ENCODE measurements at regions not wholly inside any gene's neighbourhood (a gene's known extent, or its start where the extent isn't known, plus 50 kb on each side); places are given as distances from the start of the nearest gene placed in this dataset.
A peak's percentile ranks its signal among the peaks of the same experiment; 100 is the strongest.
"Not testable (repeated sequence)": the region's sequence is repeated elsewhere in the genome, so short reads cannot be mapped to it uniquely, and the experiment has no call there.

DNA sequence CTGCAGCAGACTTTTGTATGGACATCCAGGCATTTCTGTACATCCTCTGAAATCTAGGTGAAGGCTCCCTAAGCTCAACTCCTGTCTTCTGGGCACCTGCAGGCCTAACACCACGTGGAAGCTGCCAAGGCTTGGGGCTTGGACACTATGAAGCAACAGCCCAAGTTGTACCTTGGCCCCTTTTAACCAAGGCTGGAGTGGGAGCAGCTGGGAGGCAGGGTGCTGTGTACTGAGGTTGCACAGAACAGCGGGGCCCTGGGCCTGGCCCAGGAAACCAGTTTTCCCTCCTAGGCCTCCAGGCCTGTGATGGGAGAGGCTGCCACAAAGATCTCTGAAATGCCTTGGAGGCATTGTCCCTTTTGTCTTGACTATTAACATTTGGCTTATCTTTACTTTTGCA lies 214.4 kb upstream of the LRIG3 start:
- no peak for DNase-seq

DNA sequence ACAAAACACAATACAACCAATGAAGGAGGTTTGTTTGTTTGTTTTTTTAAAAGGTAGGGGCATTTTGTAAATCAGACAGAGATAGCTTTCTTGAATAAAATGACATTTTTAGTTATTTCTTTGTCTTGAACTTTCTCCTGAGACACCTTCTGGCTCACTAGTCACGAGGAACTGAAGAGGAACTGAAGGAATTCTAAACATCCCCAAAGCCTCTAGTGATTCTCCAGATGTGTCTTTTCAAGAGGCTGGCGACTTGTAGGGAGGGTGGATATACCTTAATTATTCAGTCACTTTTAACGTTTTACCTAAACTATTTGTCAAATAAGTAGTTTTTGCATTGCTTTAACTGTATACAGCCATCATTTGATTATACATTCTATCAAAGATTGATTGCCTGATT lies 211.2 kb upstream of the LRIG3 start:
- no peak for DNase-seq

DNA sequence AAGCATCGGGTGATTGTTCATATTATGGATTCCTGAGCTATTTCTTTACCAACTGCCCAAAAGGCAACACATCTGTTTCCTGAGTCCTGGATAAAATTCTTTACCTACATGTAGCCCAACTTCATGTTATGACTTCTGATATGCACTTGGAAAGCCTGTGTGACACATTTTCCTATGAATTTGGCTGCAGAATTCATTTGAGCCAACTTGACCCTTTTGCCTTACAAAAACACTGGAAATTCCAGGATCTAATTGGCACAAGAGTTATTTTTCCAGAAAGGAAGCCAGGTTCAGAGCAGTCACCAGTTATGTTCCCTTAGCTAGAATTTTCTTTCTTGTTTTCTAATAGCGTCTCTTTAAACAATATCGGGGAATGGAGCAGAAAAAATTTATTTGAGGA lies 202.5 kb upstream of the LRIG3 start:
- no peak for DNase-seq

DNA sequence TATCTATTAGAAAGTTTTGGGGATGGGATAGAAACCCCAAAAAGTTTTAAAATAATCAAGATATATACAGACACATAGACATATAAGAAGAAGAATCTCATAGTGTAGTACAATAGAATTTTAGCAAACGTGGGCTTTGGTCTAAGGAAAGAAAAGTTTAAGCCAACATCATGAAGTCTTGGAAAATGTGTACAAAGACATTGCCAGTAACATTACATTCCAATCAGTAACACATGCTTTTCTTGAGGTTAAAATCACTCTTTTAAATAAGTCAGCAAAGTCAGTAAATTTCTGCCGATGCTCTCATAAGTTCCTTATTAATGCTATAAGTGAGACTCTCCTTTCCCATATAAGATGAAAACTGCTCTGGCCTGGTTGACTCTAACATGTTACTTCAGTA lies 201.1 kb upstream of the LRIG3 start:
- DNase-seq, result no peak

DNA sequence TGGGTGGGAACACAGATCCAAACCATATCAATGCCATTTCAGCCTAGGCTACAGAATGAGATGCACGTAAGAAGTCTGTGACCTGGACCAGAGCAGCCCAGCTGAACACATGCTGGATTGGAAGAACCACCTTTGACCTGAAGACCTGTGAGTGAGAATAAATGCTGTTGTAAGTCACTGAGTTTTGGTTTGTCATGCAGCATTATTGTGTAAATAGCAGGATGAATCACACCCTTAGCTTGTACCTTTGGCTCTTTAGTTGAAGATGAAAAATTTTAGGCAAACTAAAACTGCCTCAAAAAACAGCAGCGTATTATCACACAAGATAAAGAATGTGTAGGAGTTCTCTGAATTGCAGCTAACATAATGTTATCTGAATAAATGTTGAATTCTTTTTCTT lies 199.4 kb upstream of the LRIG3 start:
- no peak for DNase-seq

DNA sequence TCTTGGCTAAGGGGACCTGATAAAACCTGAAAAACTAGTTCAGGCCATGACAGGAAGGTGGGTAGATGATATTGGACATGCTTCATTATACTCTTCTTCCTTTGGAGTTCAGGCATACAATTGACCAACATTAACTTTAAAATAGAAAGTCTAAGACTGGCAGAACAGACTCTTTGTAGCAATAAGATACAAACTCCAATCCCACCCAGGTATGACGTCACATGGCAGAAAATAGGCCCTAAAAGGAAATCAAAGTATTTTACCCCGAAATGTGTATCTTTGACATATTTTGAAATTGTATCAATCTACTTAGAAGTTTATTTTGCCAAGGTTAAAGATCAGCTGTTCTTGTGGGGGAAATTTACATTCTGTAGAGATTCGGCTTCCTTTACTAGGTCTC lies 198.1 kb upstream of the LRIG3 start:
- DNase-seq, result no peak

DNA sequence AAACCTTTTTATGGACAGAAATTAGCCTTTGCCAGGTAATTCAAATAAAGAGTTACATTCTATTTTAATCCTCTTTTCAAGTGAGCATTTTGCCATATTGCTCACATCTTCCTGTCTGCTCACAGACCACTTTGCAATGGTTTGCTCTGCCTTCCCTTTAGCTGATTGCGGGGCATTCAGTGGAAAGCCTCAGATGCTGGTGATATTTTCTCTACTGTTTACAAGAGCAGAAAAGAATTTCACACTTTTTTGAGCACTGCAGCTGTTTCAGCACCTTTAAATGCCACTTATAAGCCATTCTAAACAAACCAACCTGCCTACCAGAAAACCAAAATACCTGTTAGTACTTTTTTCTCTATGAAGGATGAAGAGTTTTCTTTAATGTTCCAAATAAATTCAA lies 195.7 kb upstream of the LRIG3 start:
- DNase-seq, result no peak

DNA sequence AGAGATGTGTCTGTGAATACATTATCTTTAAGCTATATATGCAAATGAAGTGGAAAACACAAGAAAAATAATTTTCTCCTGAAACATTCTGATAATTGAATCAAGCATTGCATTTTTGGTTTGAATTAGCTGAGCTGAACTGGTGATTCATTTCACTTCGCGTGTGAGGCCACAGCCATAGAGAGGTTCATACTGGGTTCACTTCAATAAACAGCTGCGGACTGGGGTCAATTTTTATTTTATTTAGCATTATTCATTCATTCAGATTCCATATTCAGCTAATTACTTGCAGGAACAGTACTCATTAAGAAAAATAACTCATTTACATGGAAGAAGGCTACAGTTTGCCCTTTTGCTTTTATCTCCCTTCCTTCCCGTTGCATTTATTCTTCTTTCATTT lies 195.2 kb upstream of the LRIG3 start:
- no peak for DNase-seq

DNA sequence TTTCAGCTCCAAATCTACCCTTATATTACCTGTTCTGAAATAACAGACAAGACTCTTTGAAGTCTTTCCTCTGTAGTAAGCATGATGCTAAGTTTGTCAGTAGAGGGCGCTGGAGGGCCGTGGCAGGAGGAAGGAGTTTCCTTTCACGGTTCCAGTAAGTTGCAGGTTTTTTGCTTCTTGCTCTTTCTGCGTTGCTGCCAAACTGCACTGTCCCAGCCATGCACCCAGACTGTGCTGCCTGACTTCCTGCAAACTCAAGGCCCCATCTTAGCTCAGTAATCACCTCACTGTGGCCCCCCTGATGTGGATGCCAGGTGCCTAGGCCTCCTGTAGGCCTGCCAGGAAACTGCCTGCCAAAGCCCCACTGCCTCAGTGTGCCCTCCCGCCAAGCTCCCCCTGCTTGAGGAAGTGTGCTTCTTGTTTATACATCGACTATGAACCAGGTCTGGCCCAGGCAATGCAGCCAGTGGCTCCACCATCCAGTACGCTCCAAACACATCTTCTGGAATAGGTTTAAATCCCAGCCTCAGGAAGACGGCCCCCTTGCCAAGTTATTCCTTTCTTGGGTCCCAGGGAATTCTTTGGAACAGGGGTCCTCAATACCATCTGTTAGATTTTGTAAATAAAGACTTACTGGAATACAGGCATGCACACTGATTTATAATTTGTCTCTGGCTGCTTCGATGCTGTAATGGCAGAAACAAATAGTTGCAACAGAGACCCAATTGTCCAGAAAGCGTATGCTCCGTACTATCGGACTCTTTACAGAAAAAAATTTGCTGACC lies 193.7 kb upstream of the LRIG3 start:
- peak; percentile 73 to 88 (median 80) for DNase-seq

DNA sequence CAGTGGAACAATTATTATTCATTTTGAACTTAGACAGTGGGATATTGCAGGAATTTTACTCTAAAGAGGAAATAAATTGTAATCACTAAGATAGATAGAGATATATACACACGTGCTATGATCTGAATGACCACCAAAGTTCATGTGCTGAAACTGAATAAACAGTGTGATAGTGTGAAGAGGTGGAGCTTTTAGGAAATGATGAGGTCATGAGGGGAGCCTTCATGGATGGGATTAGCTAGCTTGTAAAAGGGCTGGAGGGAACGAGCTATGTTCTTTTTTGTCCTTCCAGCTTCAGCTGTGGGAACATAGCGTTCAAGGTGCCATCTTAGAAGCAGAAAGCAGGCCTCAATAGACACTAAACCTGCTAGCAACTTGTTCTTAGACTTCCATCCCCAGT lies 191.5 kb upstream of the LRIG3 start:
- DNase-seq, result no peak

DNA sequence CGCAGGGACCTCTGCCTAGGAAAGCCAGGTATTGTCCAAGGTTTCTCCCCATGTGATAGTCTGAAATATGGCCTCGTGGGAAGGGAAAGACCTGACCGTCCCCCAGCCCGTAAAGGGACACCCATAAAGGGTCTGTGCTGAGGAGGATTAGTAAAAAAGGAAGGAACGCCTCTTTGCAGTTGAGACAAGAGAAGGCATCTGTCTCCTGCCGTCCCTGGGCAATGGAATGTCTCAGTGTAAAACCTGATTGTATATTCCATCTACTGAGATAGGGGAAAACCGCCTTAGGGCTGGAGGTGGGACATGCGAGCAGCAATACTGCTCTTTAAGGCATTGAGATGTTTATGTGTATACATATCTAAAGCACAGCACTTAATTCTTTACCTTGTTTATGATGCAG lies 188.2 kb upstream of the LRIG3 start:
- not testable (repeated sequence) for DNase-seq

DNA sequence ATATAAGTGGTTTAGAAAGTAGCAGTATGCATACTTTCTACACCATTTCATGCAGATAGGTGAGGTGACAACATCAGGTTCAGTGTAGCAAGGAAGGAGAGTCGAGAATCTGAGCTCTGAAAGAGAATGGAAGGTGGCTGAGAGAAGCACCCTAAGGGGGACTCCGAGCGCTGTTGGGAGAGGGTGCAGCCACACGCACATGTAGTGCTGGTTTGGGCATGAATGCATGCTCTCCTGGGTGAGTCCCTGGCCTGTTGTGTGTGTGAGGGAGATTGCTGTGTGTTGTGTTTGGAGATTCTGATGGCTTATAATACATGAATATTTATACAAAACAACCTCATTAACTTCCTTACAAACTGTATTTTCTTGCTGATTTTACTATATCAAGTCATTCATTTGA lies 180.3 kb upstream of the LRIG3 start:
- DNase-seq, result no peak

DNA sequence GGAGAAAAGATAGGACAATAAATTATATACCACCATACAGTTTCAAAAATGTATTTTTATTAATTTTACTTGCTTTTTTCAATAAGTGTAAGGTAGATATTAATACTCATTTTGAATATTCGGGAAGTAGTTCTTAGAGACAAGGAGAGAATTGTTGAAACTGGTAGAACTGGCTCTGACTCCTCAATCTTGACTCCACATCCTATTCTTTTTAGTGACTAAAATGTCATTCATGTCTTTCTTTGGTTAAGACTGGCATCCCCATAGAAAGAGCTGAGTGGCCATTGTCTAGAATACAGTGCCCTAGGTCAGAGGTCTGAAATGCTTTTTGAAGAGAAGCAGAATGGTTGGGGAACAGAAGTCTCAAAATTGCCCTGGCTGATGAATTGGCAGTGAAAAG lies 177.6 kb upstream of the LRIG3 start:
- DNase-seq, result no peak

DNA sequence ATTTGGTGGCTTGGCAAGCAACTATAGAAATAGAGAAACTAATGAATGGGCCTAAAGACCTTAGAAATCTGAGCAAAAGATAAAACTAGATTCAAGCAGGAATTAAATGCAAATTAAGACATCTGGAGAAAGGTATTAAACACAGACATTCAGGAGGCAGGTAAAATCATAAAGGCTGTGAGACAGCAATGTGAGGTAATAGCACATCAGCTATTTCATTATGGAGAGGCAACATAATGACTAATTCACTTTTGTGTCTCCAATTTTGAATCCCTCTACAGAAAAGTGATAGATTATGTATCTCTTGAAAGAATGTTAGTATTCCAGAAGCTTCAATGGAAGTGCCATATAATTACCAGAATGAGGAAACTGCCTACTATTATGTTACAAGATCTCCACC lies 175.9 kb upstream of the LRIG3 start:
- DNase-seq, result peak in 1 of 3 experiments; percentile 41

DNA sequence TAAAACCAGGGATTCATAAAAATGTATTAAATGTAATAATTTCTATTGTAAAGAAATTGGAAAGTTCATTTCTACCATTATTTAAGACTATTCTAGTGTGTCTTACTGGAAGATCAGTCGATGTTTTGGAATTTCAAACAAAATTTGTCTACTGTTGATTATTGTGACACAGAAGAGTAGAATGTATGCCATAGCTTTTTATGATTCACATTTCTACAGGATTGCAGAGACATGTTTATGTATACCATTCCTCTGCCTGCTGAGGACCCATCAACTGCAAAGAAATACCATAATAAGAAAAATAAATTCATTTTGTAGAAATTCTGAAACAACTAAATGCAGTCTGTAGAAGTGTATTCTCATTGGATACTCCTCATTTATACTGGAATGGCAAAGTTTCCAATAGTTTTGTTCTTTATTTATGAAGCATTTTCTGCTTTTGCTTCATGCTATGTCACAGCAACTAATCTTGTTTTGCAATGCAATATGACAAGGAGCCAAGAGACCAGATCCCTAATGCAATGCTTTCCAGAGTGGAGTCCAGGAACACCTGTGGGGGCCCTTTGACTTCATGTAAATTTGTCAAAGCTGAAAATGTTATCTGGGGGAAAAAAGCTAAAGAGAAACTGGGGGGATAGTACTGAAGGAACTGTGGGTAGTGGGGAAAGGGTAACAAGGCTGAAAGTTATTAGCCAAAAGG lies 172.9 kb upstream of the LRIG3 start:
- DNase-seq, result no peak

DNA sequence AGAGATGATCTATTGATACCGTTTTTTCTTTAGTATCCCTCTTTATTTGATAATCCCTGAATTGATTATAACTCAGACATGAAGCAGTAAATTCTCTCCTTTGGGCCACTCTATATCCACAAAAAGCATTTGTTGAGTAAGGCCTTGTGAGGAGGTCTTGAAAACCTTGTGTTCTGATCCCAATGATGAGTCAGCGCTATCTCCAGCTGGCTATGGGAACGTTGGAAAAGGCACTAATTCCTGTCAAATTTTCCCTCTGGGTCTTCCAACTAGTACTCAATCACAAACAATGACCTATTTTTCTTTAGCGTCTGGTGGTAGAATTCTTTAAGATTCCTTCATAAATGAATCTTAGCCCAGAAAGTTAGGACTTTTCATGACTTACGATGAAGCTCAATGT lies 168.4 kb upstream of the LRIG3 start:
- no peak for DNase-seq

DNA sequence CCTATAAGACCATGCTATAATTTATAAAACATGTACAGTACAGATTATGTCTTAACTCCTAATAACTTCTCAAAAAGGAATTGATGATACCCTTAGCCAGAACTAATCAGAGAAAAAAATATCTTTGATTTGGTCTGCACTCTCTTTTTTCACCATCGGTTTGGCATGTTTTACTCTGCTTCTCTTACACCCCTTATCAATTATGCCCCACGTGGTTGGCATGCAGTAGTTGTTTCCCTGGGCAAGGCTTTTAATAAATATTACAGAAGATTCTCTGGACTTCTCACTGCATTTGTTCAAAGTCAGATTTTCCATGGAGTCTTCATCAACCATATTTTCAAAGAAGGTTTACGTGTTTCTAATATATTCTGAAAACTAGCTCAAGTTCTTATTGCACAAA lies 167.4 kb upstream of the LRIG3 start:
- peak in 1 of 3 experiments; percentile 46 for DNase-seq

DNA sequence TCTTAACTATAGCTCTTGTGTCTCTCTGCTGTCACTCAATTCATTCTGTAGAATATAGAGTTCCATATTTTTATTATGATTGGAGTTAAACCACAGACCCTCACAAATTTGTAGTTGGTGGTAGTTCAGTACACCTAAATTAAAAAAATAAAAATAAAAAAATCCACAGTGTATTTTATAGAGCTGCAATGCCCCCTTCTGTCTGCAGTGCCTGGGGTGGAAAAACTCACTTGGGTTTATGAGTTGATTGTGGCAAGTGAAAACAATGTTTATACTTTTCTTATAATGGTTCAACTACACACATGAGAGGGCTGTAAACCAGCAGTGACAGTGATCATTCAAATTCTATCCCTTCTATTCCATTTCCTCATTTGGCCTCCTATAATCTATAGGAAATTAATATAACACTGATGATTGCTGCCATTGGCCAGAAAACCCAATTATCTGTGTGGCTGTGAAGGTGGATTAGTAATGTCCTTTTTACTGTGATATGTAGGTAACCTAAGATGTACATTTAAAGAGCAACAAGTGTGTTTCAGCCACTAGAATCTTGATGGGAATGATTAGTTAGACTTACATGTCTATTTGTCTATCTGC lies 166.9 kb upstream of the LRIG3 start:
- DNase-seq, result peak in 1 of 3 experiments; percentile 69

DNA sequence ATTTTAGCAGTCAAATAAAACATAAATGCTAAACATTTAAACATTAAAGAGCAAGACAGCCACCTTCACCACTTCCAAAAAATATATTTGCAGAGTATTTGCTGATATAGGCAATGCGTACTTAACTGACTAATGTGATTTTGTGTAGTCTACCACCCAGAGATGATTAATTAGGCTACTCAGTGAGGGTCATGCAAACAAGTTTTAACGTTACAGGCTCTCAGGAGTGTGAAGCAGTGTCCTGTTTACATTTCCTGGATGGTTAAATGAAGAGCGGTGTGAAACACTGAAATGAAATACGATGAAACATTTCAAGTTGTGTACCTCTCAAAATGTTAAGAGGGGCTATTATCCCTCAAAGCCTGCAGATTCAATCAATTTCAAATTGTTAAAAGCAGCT lies 165.8 kb upstream of the LRIG3 start:
- DNase-seq, result peak; percentile 91 to 99 (median 93)

DNA sequence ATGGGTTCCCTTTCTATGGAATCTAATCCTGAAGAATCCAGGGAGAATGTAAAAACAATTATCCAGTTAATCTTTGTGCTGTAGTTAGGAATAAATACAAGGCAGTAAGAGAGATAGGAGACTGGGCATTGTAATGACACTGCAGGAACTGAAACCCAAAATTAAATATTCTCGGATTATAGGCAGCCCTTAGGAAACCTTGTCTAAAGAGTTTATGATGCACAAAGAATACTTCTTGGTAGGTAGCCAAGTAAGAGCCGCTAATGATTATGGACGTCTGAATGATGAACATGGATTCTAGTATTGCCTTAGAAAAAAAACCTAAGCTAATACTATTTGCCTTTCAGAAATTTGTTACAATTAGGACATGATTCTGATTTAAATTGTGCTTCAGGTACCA lies 165.4 kb upstream of the LRIG3 start:
- DNase-seq, result peak in 2 of 3 experiments; percentile 74 to 95

DNA sequence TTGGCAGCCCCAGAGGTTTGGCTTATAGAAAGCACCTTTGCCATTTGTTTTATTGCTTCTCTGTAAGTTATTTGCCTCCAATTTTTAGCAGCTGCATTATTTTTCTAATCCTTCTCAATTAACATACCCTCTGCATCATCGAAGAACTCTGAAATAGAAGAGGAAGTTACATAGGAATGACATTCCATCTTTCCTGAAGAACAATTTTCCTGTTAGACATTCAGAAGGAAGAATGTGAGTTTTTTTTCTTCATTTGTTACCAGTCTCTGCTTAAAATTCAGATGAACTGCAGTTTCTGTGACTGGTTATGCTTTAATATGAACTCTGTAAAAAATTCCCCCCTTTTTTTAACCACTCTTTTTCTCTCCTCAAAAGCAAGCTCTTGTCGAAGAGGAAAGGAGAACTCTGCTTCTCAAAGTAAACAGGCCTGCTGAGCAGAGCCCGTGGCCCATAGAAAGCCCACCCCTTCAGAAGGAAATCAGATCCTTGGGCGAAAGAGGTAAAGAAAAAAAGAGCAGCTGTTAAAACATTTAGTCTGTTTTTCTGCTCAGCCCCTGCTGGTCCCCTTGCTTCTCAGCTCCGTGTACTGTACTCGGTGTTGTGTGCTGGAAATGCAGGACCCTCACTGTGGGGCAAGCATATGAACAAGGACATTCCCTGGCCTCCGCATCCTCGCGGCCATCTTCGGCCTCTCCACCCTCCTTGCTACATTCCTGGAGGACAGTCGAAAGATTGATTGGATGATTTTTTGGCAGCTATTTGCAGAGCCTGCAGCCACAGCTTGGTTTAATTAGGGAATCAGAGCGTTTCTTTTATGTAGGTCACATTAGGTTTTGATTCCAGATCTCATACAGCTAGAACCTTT lies 164.4 kb upstream of the LRIG3 start:
- DNase-seq, result peak; percentile 19 to 88 (median 66)

DNA sequence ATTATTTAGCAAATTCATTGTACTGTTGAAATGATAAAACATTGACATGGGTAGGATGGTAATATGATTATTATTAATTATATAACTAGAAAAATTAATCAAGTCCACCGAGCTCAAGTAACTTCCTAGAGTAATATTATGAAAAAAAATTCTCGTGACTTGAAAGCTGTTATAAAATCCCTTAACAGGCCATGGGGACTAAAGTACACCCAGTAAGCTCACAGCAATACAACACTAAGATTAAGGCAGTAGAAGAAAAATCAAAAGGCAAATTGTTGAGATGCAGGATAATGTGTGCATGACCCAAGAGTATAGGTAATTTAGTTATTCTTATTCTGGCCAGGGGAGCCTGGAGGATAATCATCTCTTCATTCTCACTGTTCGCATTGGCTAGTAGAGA lies 162.6 kb upstream of the LRIG3 start:
- no peak for DNase-seq

DNA sequence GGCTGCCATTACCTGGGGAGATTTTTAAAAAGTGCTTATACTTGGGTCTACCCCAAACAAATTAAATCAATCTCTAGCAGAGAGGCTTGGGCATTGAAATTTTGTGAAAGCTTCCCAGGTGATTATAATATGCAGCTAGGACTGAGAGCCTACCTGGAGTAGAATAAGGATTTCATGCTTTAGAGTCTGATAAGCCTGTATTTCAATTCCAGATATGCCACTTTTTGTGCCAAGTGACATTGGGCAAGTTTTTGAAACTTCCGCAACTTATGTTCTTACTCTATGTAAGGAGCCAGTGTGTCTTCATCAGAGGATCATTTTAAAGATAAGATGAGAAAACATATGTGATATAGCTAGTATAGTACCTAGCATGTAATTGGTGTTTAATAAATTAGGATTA lies 159.8 kb upstream of the LRIG3 start:
- no peak for DNase-seq
